ENCODE measurements at regions not wholly inside any gene's neighbourhood (a gene's known extent, or its start where the extent isn't known, plus 50 kb on each side); places are given as distances from the start of the nearest gene placed in this dataset.

DNA sequence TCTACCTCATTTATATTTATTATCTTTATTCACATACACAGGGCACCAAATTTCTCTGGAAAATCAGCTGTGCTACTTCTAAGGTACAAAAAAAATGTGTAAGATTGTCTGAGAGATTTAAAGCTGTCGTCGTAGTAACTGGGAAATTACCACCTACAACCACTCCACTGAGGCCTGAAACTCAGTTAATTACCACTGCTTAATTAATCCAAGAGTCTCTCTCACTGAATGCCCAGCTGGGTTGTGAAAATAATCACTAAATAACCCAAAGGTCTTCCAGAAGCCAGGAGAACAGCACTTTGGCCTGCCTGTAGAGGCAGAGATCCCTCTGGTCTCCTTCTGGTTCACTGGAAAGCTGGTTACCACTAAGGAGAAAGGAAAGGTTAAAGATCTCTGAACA lies 207.2 kb upstream of the TMPO start:
- TF ChIP-seq, protein P1, sequence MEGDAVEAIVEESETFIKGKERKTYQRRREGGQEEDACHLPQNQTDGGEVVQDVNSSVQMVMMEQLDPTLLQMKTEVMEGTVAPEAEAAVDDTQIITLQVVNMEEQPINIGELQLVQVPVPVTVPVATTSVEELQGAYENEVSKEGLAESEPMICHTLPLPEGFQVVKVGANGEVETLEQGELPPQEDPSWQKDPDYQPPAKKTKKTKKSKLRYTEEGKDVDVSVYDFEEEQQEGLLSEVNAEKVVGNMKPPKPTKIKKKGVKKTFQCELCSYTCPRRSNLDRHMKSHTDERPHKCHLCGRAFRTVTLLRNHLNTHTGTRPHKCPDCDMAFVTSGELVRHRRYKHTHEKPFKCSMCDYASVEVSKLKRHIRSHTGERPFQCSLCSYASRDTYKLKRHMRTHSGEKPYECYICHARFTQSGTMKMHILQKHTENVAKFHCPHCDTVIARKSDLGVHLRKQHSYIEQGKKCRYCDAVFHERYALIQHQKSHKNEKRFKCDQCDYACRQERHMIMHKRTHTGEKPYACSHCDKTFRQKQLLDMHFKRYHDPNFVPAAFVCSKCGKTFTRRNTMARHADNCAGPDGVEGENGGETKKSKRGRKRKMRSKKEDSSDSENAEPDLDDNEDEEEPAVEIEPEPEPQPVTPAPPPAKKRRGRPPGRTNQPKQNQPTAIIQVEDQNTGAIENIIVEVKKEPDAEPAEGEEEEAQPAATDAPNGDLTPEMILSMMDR (IDR thresholded peaks at IDR 0.05), result no peak
- TF ChIP-seq POLR2A (IDR thresholded peaks at IDR 0.05), result no peak

Data from thyroid gland (tissue), 4 donors.